Activated T-cell treated with anti-CD3 and anti-CD28 coated beads, Interleukin-2, amount 50 U/mL, for 1 hour (primary cell): ENCODE measurements at regions not wholly inside any gene's neighbourhood (a gene's known extent, or its start where the extent isn't known, plus 50 kb on each side); places are given as distances from the start of the nearest gene placed in this dataset.

Source experiments
- DNase-seq: peaks from one replicate; pipeline ENCODE4 v3.0.0-alpha.2; 2020

DNA sequence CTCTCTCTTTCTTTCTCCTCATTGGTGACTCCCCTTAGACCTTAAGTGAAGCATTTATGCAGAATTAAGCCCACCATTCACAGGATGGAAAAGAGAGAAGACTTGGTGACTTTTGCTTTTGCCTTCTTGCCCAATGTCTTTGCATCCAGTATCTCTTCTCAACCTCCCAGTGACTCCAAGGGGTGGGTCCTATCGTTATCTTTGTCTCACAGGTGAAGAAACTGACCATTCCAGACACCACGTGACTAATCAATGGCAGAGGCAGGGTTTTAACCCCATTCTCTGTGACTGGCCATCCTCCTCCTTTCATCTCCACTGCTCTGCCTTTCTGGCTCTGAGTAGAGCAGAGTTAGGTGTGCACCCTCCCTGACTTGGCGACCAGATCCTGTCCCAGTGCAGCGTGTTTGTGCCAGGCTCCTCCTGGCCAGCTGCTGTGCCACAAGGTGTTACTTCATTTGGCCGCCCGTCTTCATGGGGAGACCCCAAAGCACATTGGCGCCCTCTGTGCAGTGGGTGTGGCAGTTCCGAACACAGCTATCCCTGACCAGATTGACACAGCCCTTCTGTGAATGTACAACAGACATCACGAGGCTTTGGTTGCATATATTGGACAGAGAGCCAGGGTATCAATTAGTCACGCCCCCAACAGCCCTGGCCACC lies 501.3 kb downstream of the CD83 start:
- DNase-seq, result no peak

DNA sequence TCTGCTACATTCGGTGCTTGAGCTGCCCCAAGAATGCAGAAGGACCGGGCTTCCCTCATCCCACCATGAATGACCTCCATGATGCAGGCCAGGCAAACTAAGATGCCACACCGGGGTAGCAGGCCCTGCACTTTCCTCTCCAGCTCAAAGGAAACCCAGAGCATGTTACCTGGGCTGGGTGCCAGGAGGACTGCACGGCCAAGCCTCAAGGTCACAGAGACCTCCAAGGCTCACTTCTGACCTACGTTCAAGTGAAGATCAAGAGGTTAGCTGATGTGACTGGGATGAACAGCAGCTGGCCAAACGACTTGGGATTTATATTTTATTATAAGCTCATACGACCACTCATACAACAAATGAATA lies 501.8 kb downstream of the CD83 start:
- DNase-seq, result no peak

DNA sequence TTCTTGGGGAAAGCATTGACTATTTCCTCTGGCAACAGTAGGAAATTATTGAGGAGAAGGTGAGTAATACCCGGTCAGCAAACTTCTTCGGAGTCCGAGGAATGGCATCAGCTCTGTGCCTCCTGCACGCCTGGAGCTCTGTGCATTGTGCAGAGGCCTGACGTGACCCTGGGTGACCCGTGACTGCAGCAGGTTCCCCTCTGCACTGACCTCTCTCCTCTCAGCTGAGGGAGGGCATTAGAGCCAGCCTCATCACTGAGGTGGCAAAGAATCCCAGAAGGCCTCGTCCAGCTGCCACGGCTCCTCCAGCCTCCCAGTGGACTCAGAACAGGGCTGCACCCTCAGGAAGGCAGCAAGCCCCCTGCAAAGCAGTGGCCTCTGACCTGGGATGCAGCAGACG lies 502.9 kb downstream of the CD83 start:
- DNase-seq, result no peak

DNA sequence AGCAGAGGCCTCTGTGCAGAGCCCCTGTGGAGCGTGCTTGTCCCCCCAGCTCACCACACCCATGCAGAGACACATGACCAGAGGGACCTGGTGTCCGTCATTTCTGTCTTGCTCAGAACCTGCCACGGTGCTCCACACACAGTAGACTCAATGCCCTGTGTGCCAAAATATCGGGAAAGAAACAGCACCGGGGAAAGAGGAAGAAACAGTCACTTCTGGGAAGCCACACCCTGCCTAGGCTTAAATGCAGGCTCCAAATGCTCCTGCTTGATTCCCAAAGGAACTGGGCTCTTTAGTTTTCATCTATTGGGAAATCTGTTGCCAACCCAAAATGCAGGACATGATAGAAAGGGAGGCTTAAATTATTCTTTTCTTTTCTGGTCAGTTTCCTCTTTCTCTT lies 503.9 kb downstream of the CD83 start:
- DNase-seq, result no peak

DNA sequence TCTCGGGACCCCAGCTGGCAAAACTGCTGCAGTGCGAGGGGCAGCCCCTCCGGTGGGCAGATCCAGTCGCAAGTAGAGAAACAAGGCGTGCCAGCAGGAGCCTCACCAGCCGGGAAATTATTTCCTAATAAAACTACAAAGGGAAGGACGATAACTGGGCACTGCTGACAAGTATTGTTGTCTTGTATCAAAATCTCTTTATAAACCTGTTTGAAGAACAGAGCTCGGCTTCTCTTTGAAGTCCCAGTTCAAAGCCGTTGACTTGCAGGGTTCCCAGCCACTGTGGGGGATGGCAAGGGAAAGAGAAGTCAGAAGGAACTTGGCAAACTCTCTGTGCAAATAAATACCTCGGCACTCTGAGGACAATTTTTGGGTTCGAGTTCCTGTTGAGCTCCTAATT lies 504.5 kb downstream of the CD83 start:
- no peak for DNase-seq

DNA sequence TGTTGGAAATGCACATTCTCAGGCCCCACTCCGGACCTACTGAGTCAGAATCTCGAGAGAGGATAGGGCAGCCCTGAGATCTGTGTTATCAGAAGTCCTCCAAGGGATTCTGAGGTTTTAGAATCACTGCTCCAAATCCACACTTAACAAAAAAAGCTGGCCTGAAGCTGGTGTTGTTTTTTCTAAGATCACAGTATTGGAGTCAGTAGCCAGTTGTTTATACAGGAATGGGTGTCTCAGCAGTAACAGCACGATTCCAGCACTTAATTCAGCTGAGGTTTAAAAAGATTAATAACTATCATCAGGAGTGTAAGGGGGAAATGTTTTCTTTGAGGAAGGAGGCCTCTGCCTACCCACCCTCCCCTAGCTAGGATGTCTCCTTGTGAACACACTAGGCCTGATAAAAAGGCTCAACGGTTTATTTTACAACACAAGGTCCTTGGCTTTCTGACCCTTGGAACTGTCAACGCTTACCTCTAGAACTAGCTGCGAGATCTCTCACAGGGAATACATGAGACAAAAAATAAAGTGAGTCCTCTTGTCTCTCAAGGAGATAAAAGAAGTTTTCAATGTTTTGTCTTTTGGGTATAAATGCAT lies 505.4 kb downstream of the CD83 start:
- DNase-seq, result no peak

DNA sequence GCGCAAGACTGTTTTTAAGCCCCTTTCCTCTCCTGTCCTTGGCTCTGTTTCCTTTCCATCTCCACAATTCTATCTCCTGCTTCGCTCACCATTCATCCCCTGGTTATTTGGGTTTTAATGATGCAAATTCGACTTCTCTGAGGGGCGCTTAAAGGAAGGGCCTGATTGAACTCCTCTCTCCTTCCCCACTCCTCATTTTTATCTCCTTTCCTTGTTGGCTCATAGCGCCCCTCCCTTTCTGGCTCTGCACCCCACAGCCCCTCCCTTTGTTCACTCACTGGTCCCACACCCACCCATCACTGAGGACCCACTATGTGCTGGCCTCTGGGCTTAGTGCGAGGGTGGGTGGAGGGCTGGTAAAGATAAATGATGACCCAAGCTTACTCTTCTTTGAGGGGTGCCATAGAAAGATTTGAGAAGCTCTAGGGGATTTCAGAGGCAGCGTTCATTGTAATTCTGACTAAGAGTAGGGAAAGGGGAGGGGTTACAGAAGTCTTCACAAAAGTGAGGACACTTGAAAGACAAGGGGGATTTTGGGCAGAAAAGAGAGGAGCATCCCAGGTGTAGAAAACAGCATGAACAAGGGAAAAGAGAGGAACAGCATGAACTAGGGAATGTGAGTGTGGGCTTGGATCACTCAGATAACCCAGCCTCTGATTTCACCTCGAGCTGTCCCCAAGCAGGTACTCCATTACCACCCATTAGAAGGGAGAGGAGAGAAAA lies 507.8 kb downstream of the CD83 start:
- no peak for DNase-seq

DNA sequence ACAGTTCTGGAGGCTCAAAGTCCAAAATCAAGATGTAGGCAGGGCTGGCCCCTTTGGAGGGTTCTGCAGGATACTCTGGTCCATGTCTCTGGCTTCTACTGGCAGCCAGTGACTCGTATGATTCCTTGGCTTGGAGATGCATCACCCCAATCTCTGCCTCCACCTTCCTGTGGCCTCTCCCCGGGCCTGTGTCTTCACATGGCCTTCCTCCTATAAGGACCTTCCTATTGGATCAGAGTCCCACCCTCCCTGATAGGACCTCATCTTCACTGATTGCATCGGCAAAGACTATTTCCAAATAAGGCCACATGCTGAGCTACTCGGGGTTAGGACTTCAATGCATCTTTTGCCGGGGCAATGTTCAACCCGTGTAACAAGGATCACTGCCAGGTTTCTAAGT lies 509.0 kb downstream of the CD83 start:
- no peak for DNase-seq

DNA sequence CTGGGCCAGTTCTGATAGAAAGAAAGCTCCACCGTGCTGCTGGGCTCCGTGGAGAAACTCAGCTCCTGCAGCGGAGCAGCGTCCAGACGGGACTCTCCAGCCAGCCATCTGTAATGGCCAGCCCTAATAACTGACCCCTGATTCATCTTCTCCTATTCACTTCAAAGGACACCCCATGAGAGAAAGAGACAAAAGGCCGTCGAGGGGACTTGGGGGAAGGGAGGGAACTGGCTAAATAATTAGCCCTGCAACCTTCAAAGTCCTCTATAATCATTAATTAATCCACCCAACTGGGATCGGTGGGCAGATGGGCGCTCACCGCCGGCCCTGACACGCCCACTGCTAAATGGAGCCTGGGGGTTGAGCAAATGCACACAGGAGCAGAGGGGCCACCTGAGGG lies 512.4 kb downstream of the CD83 start:
- DNase-seq, result no peak

DNA sequence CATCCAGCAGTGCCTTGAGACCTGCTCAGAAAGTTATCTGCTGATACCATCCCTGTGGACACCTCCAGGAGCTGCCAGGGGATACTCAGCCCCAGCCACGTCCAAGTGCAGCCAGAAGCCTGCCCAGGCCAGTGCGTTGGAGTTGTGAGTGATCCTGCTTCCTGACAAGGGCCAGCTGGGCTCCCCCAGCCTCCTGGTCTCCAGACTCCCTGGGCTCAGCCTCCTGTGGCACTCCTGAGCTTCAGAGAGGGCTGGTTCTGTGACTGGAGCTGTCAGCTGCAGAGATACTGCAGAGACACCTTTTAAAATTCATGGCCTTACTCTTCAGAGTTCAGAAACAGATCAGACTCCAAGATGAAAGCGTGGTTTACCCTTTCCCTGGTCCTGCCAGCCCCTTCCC lies 515.9 kb downstream of the CD83 start:
- no peak for DNase-seq

DNA sequence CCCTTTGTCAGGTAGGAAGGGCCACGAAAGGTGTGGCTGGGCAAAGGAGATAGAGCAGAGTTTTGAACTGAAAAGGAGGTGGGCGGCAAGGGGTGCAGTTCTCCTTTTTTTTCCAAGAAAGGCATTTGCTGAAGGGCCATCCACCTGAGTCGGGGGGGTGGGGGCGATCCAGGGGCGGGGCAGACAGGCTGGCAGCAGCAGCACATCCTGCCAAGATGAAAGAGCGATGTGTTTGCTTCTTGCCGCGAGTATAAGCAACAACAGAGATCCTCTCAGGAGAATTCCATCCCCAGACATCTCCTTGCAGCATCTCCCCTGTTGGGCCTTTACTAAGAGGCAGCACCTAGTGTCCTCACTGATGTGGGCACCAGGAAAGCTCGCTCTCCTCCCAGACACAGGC lies 516.5 kb downstream of the CD83 start:
- no peak for DNase-seq

DNA sequence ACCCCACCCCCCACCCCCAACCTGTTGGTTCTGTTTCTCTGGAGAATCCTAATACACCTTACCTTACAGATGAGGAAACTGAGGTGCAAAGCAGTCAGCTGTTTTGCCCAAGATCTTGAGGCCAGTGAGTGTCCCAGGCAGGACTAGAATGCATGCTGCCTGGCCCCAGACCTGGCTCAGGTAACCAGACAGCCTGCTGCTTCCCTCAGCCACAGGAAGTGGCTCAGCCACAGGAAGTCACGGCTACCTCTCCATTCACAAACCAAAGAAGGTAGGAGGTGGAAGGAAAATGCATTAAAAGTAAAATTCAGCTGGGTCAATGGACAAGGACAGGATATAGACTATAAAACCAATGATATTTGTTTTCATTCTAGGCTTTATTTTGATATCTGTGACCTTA lies 517.6 kb downstream of the CD83 start:
- DNase-seq, result no peak

DNA sequence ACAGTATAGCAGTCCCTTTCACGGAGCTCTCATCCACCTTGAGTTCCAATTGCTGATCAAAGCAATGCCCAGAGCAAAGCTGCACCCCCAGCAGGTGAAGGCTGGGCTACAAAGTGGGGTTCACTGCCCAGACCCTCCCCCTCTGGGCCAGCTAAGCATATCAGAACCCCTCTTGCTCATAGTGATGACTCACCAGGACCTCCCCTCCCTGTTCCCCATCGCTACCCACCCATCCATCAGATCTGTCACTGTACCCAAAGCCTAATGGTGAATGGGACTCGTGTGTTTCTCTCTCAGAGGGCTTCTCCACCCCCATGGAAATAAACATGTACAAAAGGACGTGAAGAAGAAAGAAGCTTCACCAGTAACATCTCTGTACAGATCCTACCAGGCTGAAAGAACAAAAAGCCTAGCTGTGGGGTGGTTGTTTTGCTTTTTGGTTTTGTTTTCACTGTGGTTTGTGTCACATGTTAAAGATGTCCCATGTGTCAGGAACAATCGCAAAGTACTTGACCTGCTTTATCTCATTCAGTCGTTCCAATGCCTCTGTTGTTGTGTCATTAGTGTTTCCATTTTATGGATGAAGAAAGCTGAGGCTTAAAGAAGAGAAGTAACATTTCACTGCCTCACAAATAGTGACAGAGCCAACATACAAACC lies 518.5 kb downstream of the CD83 start:
- no peak for DNase-seq

DNA sequence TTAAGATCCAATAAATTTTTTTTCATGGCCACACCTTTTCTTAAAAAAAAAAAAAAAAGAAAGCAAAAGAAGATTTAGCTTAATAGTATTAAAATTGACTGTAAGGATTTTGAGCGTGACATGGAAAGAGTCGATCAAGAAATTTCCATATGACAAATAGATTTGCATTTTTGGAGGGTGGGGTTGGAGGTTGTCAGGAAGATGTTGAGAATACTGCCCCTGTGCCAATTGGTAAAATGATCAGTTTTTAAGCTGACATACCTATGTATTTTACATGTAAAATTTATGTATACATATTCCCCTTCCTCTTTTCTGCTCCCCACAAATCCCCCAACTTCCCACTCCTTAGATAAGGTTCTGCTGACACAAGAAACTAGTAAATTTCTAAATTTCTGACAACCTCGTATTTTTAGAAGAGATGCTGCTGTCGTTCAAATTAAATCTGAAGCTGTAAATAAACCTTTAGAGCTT lies 520.9 kb downstream of the CD83 start:
- no peak for DNase-seq

DNA sequence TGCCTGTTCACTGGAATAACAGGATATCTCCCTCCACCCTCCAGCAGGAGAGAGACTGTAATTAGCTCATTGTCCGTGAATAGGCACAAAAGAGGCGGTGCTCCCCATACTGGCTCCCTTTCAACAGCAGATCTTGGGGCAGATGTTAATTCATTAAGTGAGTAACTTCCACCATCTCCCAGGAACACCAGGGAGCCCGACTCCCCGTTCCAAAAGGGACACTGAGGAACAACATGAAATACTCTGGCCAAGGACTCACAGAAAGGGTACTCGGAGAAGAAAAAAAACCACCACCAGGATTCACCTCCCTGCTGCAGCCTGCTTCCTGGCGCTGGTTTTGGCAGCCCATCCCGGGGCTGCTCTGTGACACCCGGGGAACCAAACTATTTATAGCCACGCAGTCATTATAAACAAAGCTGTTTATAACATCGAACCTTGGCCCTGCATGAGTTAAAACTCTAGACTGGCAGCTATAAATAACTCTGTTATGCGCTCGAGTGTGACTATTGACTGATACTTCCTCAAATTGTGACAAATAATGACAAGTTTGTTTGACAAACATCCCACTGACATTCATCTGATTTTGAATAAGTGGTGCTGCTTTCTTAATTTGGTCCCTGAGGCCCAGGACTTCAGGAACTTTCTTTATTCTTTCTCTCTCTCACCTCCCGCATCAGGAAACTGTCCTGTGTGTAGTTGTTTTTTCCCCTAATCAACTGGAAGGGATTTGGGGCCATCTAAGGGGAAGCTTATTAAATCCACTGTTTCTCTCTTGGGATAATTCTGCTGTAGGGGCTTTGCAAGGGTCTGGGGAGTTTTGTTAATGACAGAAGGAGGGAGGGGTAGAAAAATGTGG lies 521.6 kb downstream of the CD83 start:
- no peak for DNase-seq

DNA sequence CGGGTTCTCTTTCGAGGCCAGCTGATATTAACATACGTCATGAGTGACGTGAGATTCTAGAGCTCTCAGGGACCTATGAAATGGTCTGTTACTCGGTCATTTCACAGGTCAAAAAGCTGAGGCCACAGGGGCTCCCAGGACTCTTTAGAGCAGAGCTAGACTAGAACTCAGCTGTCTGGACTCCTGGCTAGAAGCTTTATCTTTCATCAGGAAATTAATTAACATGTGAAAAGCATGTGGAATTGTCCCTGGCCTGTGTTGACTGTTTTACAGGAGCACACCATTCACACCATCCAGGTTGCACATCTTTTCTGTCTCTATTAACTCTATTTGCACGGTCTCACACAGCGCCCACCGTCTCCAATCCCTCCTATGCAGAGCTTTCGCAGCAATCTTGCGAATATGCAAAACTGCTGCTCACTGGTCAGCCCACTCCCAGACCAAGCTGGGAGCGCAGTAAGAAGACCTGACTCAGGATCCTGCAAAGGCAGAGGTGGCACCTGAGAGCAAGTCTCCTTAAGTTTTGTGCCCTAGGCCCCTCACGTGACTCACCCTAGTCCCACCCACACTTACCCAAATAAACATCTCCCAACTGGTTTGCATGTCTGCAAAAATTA lies 522.5 kb downstream of the CD83 start:
- DNase-seq, result no peak

DNA sequence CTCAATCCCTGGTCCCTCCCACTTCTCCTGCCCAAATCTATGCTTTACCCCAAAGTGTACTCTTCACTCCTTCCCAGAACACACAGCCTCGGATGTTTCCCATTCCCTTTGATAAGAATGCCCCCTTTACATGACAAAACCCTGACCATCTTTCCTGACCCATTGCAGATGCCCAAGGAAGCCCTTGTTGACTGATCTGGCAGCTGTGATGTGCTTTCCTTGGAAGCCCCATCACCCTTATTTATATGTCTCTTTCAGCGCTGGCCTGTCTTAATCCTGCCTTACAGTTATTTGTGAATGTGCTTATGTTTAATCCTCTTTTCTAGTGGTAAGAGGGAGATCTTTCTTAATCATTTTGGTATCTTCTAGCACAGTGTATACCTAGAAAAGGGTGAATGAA lies 523.1 kb downstream of the CD83 start:
- DNase-seq, result no peak

DNA sequence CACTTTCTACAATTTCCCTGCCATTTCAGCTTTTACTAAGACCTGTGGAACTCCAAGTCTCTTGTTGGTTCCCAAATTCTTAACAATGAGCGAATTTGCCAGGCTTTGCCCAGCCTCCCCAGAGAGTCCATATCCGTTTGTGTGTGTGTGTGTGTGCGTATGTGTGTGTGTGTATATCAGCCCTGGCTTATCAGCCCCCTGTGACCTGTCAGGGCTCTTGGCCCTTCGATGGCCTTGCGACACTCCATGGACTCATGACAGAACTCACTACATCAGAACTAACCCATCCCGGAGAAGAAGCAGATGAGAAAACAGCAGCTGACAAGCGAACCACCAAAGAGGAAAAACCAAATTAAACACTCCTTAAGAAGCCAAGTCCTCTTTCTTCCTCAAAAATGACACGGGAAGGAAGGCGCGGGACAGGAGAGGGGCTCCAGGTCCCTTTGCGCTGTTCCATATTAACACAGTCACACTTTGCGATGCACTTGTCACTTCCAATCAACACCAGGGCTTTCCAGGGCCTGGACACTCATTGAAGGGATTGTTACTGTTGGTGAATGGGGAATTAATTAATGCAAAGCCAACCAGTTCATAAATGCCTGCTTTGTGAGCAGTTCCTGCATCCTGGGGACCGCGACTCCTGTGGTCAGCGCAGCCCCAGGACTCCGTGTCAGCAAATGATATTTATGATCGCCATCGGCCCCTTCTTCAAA lies 524.0 kb downstream of the CD83 start:
- DNase-seq, result no peak

DNA sequence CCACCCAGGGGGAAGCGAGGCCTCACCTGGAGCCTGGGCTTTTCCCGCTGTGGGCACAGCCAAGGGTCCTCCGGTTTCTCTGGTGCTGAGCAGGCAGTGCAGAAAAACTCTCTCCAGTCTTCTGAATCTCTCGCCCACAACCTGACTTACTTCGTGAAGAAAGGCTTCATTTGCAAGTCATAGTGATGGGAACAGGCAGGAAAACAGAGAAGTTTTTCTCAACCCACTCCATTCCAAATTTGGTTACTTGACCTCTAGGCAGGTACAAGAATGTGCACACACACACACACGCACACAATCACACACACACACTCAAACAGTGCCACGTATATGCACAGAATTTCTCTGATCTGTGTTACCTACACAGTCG lies 524.5 kb downstream of the CD83 start:
- DNase-seq, result no peak

DNA sequence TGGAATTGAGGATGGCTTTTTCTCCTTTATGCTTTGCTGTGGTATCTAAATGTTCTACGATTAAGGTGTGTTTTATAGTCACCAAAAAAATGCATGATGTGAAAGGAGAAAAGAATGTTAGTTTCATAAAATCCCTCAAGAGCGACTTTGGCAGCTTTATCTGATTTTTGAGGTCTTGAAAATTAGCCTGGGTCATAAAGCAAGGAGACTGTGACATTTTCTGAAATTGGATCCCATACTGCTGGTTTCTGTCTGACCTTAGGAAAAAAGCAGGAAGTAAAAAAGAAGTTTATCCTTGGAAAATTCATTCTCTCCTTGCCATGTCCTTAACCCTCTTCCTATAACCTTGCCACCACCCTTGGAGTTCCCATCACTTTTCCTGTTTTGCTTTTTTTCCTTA lies 525.3 kb downstream of the CD83 start:
- no peak for DNase-seq

DNA sequence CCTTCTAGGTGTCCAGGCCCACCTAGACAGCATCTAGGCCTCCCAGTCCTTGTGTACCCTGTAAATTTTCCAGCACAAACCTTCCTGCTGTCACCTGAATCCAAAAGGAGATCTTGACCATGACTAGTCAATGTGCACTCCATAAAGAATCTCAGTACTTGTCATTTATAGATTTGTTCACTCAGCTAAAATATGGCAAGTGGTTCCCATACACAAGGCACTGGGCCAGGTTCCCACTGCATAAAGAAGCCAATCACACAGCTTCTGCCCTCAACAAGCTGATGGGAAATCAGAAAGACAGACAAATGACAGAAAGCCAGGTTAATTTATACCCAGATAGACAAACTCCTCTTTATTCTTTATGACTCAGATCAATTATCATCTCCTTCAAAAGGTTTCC lies 526.8 kb downstream of the CD83 start:
- no peak for DNase-seq

DNA sequence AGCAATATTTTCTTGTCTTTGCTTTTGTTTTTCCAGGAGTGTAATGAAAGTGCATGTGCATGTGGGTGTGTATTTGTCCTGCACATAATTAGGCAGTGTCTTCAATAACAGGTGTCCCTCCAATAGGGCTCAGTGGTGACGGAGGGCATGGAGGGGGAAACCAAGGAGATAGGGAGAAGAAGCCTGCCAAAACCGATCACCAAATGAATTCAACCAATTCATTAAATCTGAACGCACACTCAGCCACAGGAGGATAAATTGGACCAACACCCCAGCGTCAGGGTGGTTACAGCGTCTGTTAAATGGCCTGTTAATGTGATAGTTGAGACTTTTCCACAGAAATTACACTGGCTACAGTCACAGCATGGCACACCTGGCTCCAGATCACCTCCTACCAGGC lies 527.6 kb downstream of the CD83 start:
- no peak for DNase-seq
